PC-9 (cell line): ENCODE measurements at regions not wholly inside any gene's neighbourhood (a gene's known extent, or its start where the extent isn't known, plus 50 kb on each side); places are given as distances from the start of the nearest gene placed in this dataset.

Experiments
- BruUV-seq: library from RNA; stranded (reverse); fragments of 400-500 nt; replicated peaks from 2 replicates; lab custom pipeline; 2021; lab: Mats Ljungman, UMichigan
- CTCF ChIA-PET: fragments of 300-600 bp; sonication (Branson Sonifier 250); formaldehyde crosslinking; loops from one replicate; lab custom pipeline; 2022; ENCODE audit warnings: antibody characterized with exemption; lab: Charles Lee
- POLR2A ChIA-PET: fragments of 300-600 bp; sonication (Branson Sonifier 250); formaldehyde crosslinking; loops from one replicate; lab custom pipeline; 2022; ENCODE audit warnings: antibody characterized with exemption; ENCODE audit not compliant: unreplicated experiment; lab: Charles Lee
- DNase-seq, 2 experiments: peaks; one replicate each; pipeline versions ENCODE4 v3.0.0 to v3.0.0-alpha.2; 2015 to 2022; ENCODE audit warnings: mixed read lengths in 1 of 2
- H2AFZ ChIP-seq: fragments of 200-600 bp; sonication (generic); 2 replicates; pipeline ENCODE4 v1.8.1; 2017; ENCODE audit warnings: antibody characterized with exemption
- H3F3A ChIP-seq: fragments of 200-600 bp; sonication (generic); 2 replicates; pipeline ENCODE4 v1.8.1; 2017; ENCODE audit warnings: antibody characterized with exemption, mild to moderate bottlenecking, low read depth; ENCODE audit not compliant: insufficient read depth
- H3K27ac ChIP-seq: fragments of 200-600 bp; sonication (generic); 2 replicates; pipeline ENCODE4 v1.6.1; 2016; ENCODE audit warnings: mixed run types
- H3K27me3 ChIP-seq: fragments of 200-600 bp; sonication (generic); 2 replicates; pipeline ENCODE4 v1.6.1; 2016; ENCODE audit warnings: low read depth, mixed run types; ENCODE audit not compliant: insufficient read depth
- H3K36me3 ChIP-seq: fragments of 200-600 bp; sonication (generic); 2 replicates; pipeline ENCODE4 v1.6.1; 2016; ENCODE audit warnings: low read depth, mixed run types
- H3K4me1 ChIP-seq: fragments of 200-600 bp; sonication (generic); replicated peaks from 2 replicates; pipeline ENCODE4 v1.6.1; 2016; ENCODE audit warnings: mixed run types; ENCODE audit not compliant: insufficient read depth
- H3K4me2 ChIP-seq: fragments of 200-600 bp; sonication (generic); 2 replicates; pipeline ENCODE4 v1.6.1; 2017; ENCODE audit warnings: mixed run types
- H3K4me3 ChIP-seq: fragments of 200-600 bp; sonication (generic); 2 replicates; pipeline ENCODE4 v1.6.1; 2016; ENCODE audit warnings: mixed run types
- H3K79me2 ChIP-seq: fragments of 200-600 bp; sonication (generic); 2 replicates; pipeline ENCODE4 v1.6.1; 2017; ENCODE audit warnings: low read depth, mixed run types
- H3K9me2 ChIP-seq: fragments of 200-600 bp; sonication (generic); 2 replicates; pipeline ENCODE4 v1.8.1; 2017; ENCODE audit warnings: mild to moderate bottlenecking; ENCODE audit not compliant: insufficient read depth
- H3K9me3 ChIP-seq: fragments of 200-600 bp; sonication (generic); 2 replicates; pipeline ENCODE4 v1.8.1; 2016; ENCODE audit warnings: low read depth; ENCODE audit not compliant: insufficient read depth
- H4K20me1 ChIP-seq: fragments of 200-600 bp; sonication (generic); 2 replicates; pipeline ENCODE4 v1.8.1; 2017; ENCODE audit not compliant: insufficient read depth
- EZH2 ChIP-seq: fragments of 200-600 bp; sonication (generic); IDR thresholded peaks from 2 replicates; pipeline ENCODE4 v1.8.0; 2017; ENCODE audit warnings: antibody characterized with exemption, low read depth
- intact Hi-C: fragments of 100-400 bp; cut with micrococcal nuclease; formaldehyde crosslinking; loops from one replicate; pipeline ENCODE4 v1.10.0; 2022; ENCODE audit not compliant: unreplicated experiment
- TF ChIP-seq, protein P1 (sequence below): fragments of 200-600 bp; sonication (generic); conservative IDR thresholded peaks from 2 replicates; pipeline ENCODE4 v1.6.1; 2017; ENCODE audit warnings: mixed run types, antibody characterized with exemption, mild to moderate bottlenecking, moderate library complexity

- peak overlapping the region; percentile 62; the same call in 1 of the 2 replicates for H2AFZ ChIP-seq
- peak; percentile 79 for DNase-seq
- no peaks in the 10 kb centered on the region for H3K79me2 ChIP-seq
- POLR2A ChIA-PET, result interaction anchor here (0.6 kb wide), 1 partner anchor 383 kb away, joined by 4 read pairs; no protein-coding TSS in a partner anchor
- H4K20me1 ChIP-seq, result no peaks in the 10 kb centered on the region
- intact Hi-C loops, result no loop called here
- no TSS peak for BruUV-seq
- H3K9me3 ChIP-seq, result no peaks in the 10 kb centered on the region
- peaks cover 6% of the 10 kb centered on the region; the same call in 1 of the 2 replicates for H3F3A ChIP-seq
- peak overlapping the region; percentile 81 for H3K4me2 ChIP-seq
- peaks cover 22% of the 10 kb centered on the region for H3K27me3 ChIP-seq
- CTCF ChIA-PET, result no interaction called here
- no peaks in the 10 kb centered on the region for H3K36me3 ChIP-seq
- no peak overlapping the region for H3K27ac ChIP-seq
- no peak for TF ChIP-seq EZH2
- TF ChIP-seq, protein P1, sequence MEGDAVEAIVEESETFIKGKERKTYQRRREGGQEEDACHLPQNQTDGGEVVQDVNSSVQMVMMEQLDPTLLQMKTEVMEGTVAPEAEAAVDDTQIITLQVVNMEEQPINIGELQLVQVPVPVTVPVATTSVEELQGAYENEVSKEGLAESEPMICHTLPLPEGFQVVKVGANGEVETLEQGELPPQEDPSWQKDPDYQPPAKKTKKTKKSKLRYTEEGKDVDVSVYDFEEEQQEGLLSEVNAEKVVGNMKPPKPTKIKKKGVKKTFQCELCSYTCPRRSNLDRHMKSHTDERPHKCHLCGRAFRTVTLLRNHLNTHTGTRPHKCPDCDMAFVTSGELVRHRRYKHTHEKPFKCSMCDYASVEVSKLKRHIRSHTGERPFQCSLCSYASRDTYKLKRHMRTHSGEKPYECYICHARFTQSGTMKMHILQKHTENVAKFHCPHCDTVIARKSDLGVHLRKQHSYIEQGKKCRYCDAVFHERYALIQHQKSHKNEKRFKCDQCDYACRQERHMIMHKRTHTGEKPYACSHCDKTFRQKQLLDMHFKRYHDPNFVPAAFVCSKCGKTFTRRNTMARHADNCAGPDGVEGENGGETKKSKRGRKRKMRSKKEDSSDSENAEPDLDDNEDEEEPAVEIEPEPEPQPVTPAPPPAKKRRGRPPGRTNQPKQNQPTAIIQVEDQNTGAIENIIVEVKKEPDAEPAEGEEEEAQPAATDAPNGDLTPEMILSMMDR, result no peak
- H3K4me1 ChIP-seq, result peaks cover 35% of the 10 kb centered on the region
- no peaks in the 10 kb centered on the region for H3K9me2 ChIP-seq
- H3K4me3 ChIP-seq, result peak overlapping the region; percentile 46; the same call in 1 of the 2 replicates
Measured at GRCh38 chr22:45072322-45072903, 62.6 kb upstream of the PHF21B start.

DNA sequence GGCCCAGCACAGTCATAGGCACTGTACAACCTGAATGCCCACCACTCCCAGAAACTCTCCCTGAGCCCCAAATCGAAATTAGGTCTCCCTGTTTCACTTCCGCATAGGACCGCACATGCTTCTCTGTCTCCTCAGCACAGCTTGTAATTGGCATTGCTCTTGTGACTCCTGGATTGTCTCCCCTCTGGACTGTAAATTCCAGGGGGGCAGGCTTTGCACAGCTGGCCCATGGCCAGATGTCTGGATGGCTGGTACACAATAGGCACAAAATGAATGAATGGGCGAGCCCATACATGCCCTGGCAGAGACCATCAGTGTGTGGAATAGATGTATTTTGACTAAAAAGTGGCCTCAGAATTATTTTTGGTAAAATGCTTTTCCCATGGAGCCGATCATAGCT lies 63.3 kb upstream of the PHF21B start:
- Histone ChIP-seq H3K79me2 (no peaks in the 10 kb centered on the region), H2AFZ (no peak overlapping the region), H4K20me1 (no peaks in the 10 kb centered on the region), H3K27me3 (peaks cover 29% of the 10 kb centered on the region), H3K4me3 (no peak overlapping the region), H3K4me2 (peak overlapping the region; percentile 81; the same call in 1 of the 2 replicates), H3F3A (no peaks in the 10 kb centered on the region; the same call in 1 of the 2 replicates), H3K9me2 (no peaks in the 10 kb centered on the region), H3K9me3 (no peaks in the 10 kb centered on the region), H3K36me3 (no peaks in the 10 kb centered on the region), H3K27ac (no peak overlapping the region), H3K4me1 (peaks cover 28% of the 10 kb centered on the region)
- CTCF ChIA-PET, result no interaction called here
- no peak for DNase-seq
- intact Hi-C loops, result no loop called here
- POLR2A ChIA-PET, result no interaction called here
- BruUV-seq, result no TSS peak
- no peak for TF ChIP-seq EZH2
- TF ChIP-seq, protein P1, result no peak

DNA sequence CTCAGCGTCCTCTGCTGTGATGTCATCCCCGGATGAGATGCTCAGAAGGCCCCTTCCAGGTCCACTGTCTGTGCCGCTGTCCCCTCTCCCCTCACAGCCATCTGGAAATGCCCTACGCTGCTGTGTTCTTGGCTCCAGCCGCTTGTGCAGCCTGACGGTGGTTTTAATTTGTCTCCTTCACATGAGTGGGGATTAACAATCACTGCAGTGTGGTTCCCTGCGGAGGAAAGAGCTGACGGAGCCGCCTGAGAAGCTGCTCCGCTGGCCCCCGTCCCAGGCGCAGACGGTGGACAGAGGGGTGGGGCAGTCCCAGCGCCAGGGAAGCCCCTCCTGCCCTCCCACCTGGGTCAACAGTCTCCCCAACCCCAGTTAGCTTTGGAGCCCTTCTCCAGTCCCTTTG lies 67.5 kb upstream of the PHF21B start:
- no peak overlapping the region for H3K4me2 ChIP-seq
- ChIA-PET CTCF (no interaction called here), POLR2A (no interaction called here)
- H3F3A ChIP-seq, result no peaks in the 10 kb centered on the region
- no peaks in the 10 kb centered on the region for H3K9me3 ChIP-seq
- H3K9me2 ChIP-seq, result no peaks in the 10 kb centered on the region
- peaks cover 49% of the 10 kb centered on the region for H3K27me3 ChIP-seq
- peaks cover 6% of the 10 kb centered on the region for H3K4me1 ChIP-seq
- H3K27ac ChIP-seq, result no peak overlapping the region
- H2AFZ ChIP-seq, result no peak overlapping the region
- no peak for DNase-seq
- no TSS peak for BruUV-seq
- H4K20me1 ChIP-seq, result no peaks in the 10 kb centered on the region
- no peak overlapping the region for H3K4me3 ChIP-seq
- intact Hi-C loops, result no loop called here
- TF ChIP-seq EZH2, result no peak
- TF ChIP-seq, protein P1, result no peak
- no peaks in the 10 kb centered on the region for H3K79me2 ChIP-seq
- H3K36me3 ChIP-seq, result no peaks in the 10 kb centered on the region
